H1 (cell line): ENCODE measurements at regions not wholly inside any gene's neighbourhood (a gene's known extent, or its start where the extent isn't known, plus 50 kb on each side); places are given as distances from the start of the nearest gene placed in this dataset.

Source experiments
- CTCF ChIA-PET: fragments of 300-600 bp; sonication (Branson Sonifier 250); formaldehyde crosslinking; loops from one replicate; lab custom pipeline; 2021; ENCODE audit not compliant: partially characterized antibody; lab: Charles Lee
- POLR2A ChIA-PET: fragments of 300-600 bp; sonication (Branson Sonifier 250); formaldehyde crosslinking; loops from one replicate; lab custom pipeline; 2021; ENCODE audit warnings: inconsistent platforms; ENCODE audit not compliant: partially characterized antibody; lab: Charles Lee
- DNase-seq, 2 experiments: peaks; one replicate each; pipeline versions ENCODE4 v3.0.0 to v3.0.0-alpha.2; 2010 to 2022; ENCODE audit warnings: low spot score in 2 of 2, low read depth in 1 of 2, mixed read lengths in 1 of 2
- FAIRE-seq: peaks from 2 replicates; lab custom pipeline; 2011; peaks lifted over from hg19 to GRCh38; lab: Jason Lieb, UNC
- H2AFZ ChIP-seq: 2 replicates; pipeline ENCODE4 v1.8.1; 2012; ENCODE audit warnings: low read length, inconsistent platforms
- H2AK5ac ChIP-seq: 2 replicates; pipeline ENCODE4 v1.6.1; 2013; ENCODE audit warnings: low read depth, low read length
- H2BK120ac ChIP-seq: replicated peaks from 2 replicates; pipeline ENCODE3; 2013; ENCODE audit warnings: low read depth, low read length, inconsistent platforms
- H2BK12ac ChIP-seq: 2 replicates; pipeline ENCODE4 v1.6.1; 2013; ENCODE audit warnings: low read depth, low read length
- H2BK15ac ChIP-seq: 2 replicates; pipeline ENCODE4 v1.6.1; 2013; ENCODE audit warnings: low read length
- H2BK20ac ChIP-seq: 2 replicates; pipeline ENCODE4 v1.6.1; 2013; ENCODE audit warnings: low read length
- H2BK5ac ChIP-seq: 2 replicates; pipeline ENCODE4 v1.6.1; 2013; ENCODE audit warnings: low read depth, low read length
- H3K14ac ChIP-seq: 2 replicates; pipeline ENCODE4 v1.6.1; 2013; ENCODE audit warnings: inconsistent platforms; ENCODE audit not compliant: insufficient read length
- H3K18ac ChIP-seq: 2 replicates; pipeline ENCODE4 v1.6.1; 2013; ENCODE audit warnings: low read length; ENCODE audit errors: extremely low read depth
- H3K23ac ChIP-seq: 2 replicates; pipeline ENCODE4 v1.6.1; 2013; ENCODE audit warnings: inconsistent platforms; ENCODE audit not compliant: insufficient read length
- H3K23me2 ChIP-seq: 2 replicates; pipeline ENCODE4 v1.6.1; 2013; ENCODE audit warnings: low read depth, low read length
- H3K27ac ChIP-seq: 2 replicates; pipeline ENCODE4 v1.6.1; 2011; ENCODE audit warnings: low read depth, low read length, inconsistent platforms
- H3K27me3 ChIP-seq, 4 experiments: replicated peaks in 1 of 4; 1 replicate in 1 of 4; 2 replicates in 3 of 4; pipeline versions ENCODE4 v1.6.1 to v1.8.1; 2011 to 2013; ENCODE audit warnings: low read length in 3 of 4, mild to moderate bottlenecking in 3 of 4, inconsistent platforms in 2 of 4, mixed read lengths in 2 of 4, moderate library complexity in 1 of 4; ENCODE audit not compliant: control insufficient read depth in 3 of 4, insufficient read depth in 3 of 4; ENCODE audit errors: extremely low read depth in 1 of 4
- H3K36me3 ChIP-seq, 4 experiments: 2 replicates each; pipeline versions ENCODE4 v1.6.1 to v1.8.1; 2011 to 2013; ENCODE audit warnings: mild to moderate bottlenecking in 4 of 4, low read length in 3 of 4, moderate library complexity in 2 of 4, control low read depth in 1 of 4, inconsistent platforms in 1 of 4; ENCODE audit not compliant: insufficient read depth in 4 of 4, control insufficient read depth in 2 of 4
- H3K4ac ChIP-seq: replicated peaks from 2 replicates; pipeline ENCODE3; 2013; ENCODE audit warnings: low read length, low read depth, mixed read lengths, inconsistent platforms; ENCODE audit not compliant: insufficient read length
- H3K4me1 ChIP-seq, 4 experiments: replicated peaks in 1 of 4; 1 replicate in 1 of 4; 2 replicates in 3 of 4; pipeline versions ENCODE4 v1.6.1 to v1.8.1; 2011 to 2013; ENCODE audit warnings: low read length in 3 of 4, inconsistent platforms in 2 of 4, mixed read lengths in 1 of 4; ENCODE audit not compliant: insufficient read depth in 4 of 4, control insufficient read depth in 3 of 4
- H3K4me2 ChIP-seq, 2 experiments: 2 replicates each; pipeline versions ENCODE4 v1.6.1 to v1.8.1; 2011 to 2013; ENCODE audit warnings: low read depth in 2 of 2, low read length in 2 of 2, control low read depth in 1 of 2, inconsistent platforms in 1 of 2, mild to moderate bottlenecking in 1 of 2; ENCODE audit not compliant: insufficient read depth in 1 of 2
- H3K4me3 ChIP-seq, 4 experiments: fragments of 200-600, 300-600 bp in 1 of 4; sonication (generic), shearing (Covaris generic), sonication (Bioruptor Twin) in 1 of 4; 2 replicates each; pipeline versions ENCODE4 v1.5.1 to v1.8.1; 2011 to 2016; ENCODE audit warnings: low read length in 4 of 4, low read depth in 3 of 4, control low read depth in 2 of 4, inconsistent platforms in 2 of 4, mild to moderate bottlenecking in 2 of 4, mixed read lengths in 1 of 4, moderate library complexity in 1 of 4; ENCODE audit not compliant: insufficient read depth in 2 of 4; ENCODE audit errors: extremely low read depth in 1 of 4
- H3K56ac ChIP-seq: replicated peaks from 2 replicates; pipeline ENCODE3; 2013; ENCODE audit warnings: low read depth, mild to moderate bottlenecking, mixed read lengths, low read length, inconsistent platforms; ENCODE audit not compliant: insufficient read length
- H3K79me1 ChIP-seq: 2 replicates; pipeline ENCODE4 v1.6.1; 2013; ENCODE audit warnings: low read depth, low read length, control low read depth
- H3K79me2 ChIP-seq, 2 experiments: 2 replicates each; pipeline versions ENCODE4 v1.6.1 to v1.8.1; 2012 to 2013; ENCODE audit warnings: low read length in 2 of 2, mild to moderate bottlenecking in 2 of 2, inconsistent platforms in 1 of 2; ENCODE audit not compliant: insufficient read depth in 2 of 2, control insufficient read depth in 1 of 2
- H3K9ac ChIP-seq, 4 experiments: replicated peaks in 1 of 4; 1 replicate in 1 of 4; 2 replicates in 3 of 4; pipeline versions ENCODE4 v1.6.1 to v1.8.1; 2011 to 2013; ENCODE audit warnings: low read depth in 3 of 4, low read length in 3 of 4, control low read depth in 2 of 4, mild to moderate bottlenecking in 2 of 4, moderate library complexity in 2 of 4, inconsistent platforms in 1 of 4; ENCODE audit errors: extremely low read depth in 1 of 4
- H3K9me3 ChIP-seq, 2 experiments: 2 replicates each; pipeline versions ENCODE4 v1.6.1 to v1.8.1; 2012 to 2013; ENCODE audit warnings: mild to moderate bottlenecking in 2 of 2, moderate library complexity in 2 of 2, control low read depth in 1 of 2, inconsistent platforms in 1 of 2, low read depth in 1 of 2, low read length in 1 of 2, mixed read lengths in 1 of 2; ENCODE audit not compliant: insufficient read depth in 2 of 2
- H4K20me1 ChIP-seq, 2 experiments: replicated peaks in 1 of 2; 2 replicates each; pipeline versions ENCODE3 to v1.8.1; 2011 to 2013; ENCODE audit warnings: inconsistent platforms in 2 of 2, low read length in 2 of 2, mild to moderate bottlenecking in 1 of 2; ENCODE audit not compliant: insufficient read depth in 2 of 2, control insufficient read depth in 1 of 2
- H4K5ac ChIP-seq: 2 replicates; pipeline ENCODE4 v1.6.1; 2013; ENCODE audit warnings: low read length, low read depth, mixed read lengths, inconsistent platforms; ENCODE audit not compliant: insufficient read length
- H4K8ac ChIP-seq: 2 replicates; pipeline ENCODE4 v1.8.0; 2013; ENCODE audit warnings: mild to moderate bottlenecking, moderate library complexity, low read length, inconsistent platforms; ENCODE audit not compliant: insufficient read depth; ENCODE audit errors: extremely low read depth
- H4K91ac ChIP-seq: replicated peaks from 2 replicates; pipeline ENCODE3; 2013; ENCODE audit warnings: low read length, mixed read lengths, inconsistent platforms; ENCODE audit not compliant: insufficient read length
- BCL11A ChIP-seq, 2 experiments: IDR thresholded peaks; one replicate each; pipeline ENCODE4 v1.6.1; 2011; ENCODE audit warnings: low read depth in 2 of 2, low read length in 2 of 2, mild to moderate bottlenecking in 2 of 2
- EZH2 ChIP-seq: fragments of 200-600 bp; sonication (generic); IDR thresholded peaks from 2 replicates; pipeline ENCODE4 v1.7.1; 2012; ENCODE audit warnings: low read depth, mild to moderate bottlenecking, moderate library complexity, low read length, inconsistent platforms; ENCODE audit not compliant: severe bottlenecking
- GABPA ChIP-seq: IDR thresholded peaks from 2 replicates; pipeline ENCODE4 v1.6.1; 2011; ENCODE audit warnings: mild to moderate bottlenecking, low read length, moderate library complexity, borderline replicate concordance; ENCODE audit not compliant: insufficient read depth
- HDAC2 ChIP-seq, 2 experiments: fragments of 300-600 bp in 1 of 2; sonication (generic) in 1 of 2; IDR thresholded peaks; 2 replicates each; pipeline ENCODE4 v1.6.1; 2011 to 2012; ENCODE audit warnings: low read depth in 2 of 2, low read length in 2 of 2, mild to moderate bottlenecking in 2 of 2, moderate library complexity in 2 of 2, borderline replicate concordance in 1 of 2, inconsistent platforms in 1 of 2
- MAX ChIP-seq: IDR thresholded peaks from 2 replicates; pipeline ENCODE4 v1.6.1; 2012; ENCODE audit warnings: inconsistent platforms
- POU5F1 ChIP-seq: IDR thresholded peaks from 2 replicates; pipeline ENCODE4 v1.6.1; 2011; ENCODE audit warnings: low read depth, mild to moderate bottlenecking, low read length, moderate library complexity
- RNF2 ChIP-seq: fragments of 200-900, 300-1000 bp; sonication (generic); IDR thresholded peaks from 2 replicates; pipeline ENCODE4 v1.7.1; 2016; ENCODE audit warnings: borderline replicate concordance, low read depth, mild to moderate bottlenecking, antibody characterized with exemption, low read length; ENCODE audit not compliant: poor library complexity, severe bottlenecking; ENCODE audit errors: missing control alignments
- RXRA ChIP-seq: IDR thresholded peaks from 2 replicates; pipeline ENCODE4 v1.6.1; 2011; ENCODE audit warnings: low read depth, mild to moderate bottlenecking, low read length, moderate library complexity; ENCODE audit not compliant: insufficient read depth
- SAP30 ChIP-seq: fragments of 300-600 bp; sonication (generic); IDR thresholded peaks from 2 replicates; pipeline ENCODE4 v1.7.1; 2012; ENCODE audit warnings: low read length, moderate library complexity, mild to moderate bottlenecking, inconsistent platforms; ENCODE audit not compliant: insufficient read depth, insufficient replicate concordance
- SIRT6 ChIP-seq: IDR thresholded peaks from one replicate; pipeline ENCODE4 v1.7.1; 2012; ENCODE audit warnings: low read length, inconsistent platforms
- WGBS, 2 experiments: shearing (Covaris generic) in 1 of 2; methylation state at CpG; one replicate each; pipeline versions ENCODE4 v1.1.6 to v1.1.7; 2013 to 2015; ENCODE audit warnings: low lambda C conversion rate in 2 of 2, mixed read lengths in 2 of 2, inconsistent platforms in 1 of 2, low coverage in 1 of 2, missing lambda C conversion rate in 1 of 2; ENCODE audit not compliant: insufficient replicate concordance in 2 of 2, insufficient coverage in 1 of 2, insufficient read length in 1 of 2; ENCODE audit errors: extremely low coverage in 1 of 2, missing lambda C conversion rate in 1 of 2; 5-methylcytosine and 5-hydroxymethylcytosine counted together

GRCh38 chr4:137934046-137934445 lies 308.1 kb downstream of the SLC7A11 start:
- Histone ChIP-seq H4K5ac (no peak overlapping the region), H3K27me3 (no peaks in the 10 kb centered on the region), H2BK12ac (no peak overlapping the region), H3K79me1 (no peaks in the 10 kb centered on the region), H2BK120ac (no peak overlapping the region), H4K20me1 (no peaks in the 10 kb centered on the region), H4K8ac (no peak overlapping the region), H3K4me1 (no peaks in the 10 kb centered on the region), H3K14ac (no peak overlapping the region), H3K9me3 (no peaks in the 10 kb centered on the region), H3K23ac (no peak overlapping the region), H3K27ac (no peak overlapping the region), H3K79me2 (no peaks in the 10 kb centered on the region), H3K36me3 (no peaks in the 10 kb centered on the region), H3K9ac (no peak overlapping the region), H4K91ac (no peak overlapping the region), H2AK5ac (no peak overlapping the region), H3K18ac (no peak overlapping the region), H2AFZ (no peak overlapping the region), H2BK20ac (no peak overlapping the region), H2BK5ac (no peak overlapping the region), H3K4me2 (no peak overlapping the region), H2BK15ac (no peak overlapping the region), H3K56ac (no peak overlapping the region), H3K4ac (no peak overlapping the region), H3K4me3 (no peak overlapping the region), H3K23me2 (no peaks in the 10 kb centered on the region)
- TF ChIP-seq BCL11A (IDR thresholded peaks at IDR 0.05; ENCODE audit: low read depth in 2 of 2, low read length in 2 of 2) (no peak), SAP30 (no peak), RXRA (no peak), RNF2 (no peak), POU5F1 (no peak), HDAC2 (IDR thresholded peaks at IDR 0.05; ENCODE audit: borderline replicate concordance in 1 of 2, low read depth in 2 of 2, low read length in 2 of 2) (no peak), EZH2 (no peak), GABPA (no peak), SIRT6 (no peak), MAX (no peak)
- ChIA-PET CTCF (interaction anchor here (0.7 kb wide), 1 partner anchor 39 kb away, joined by 3 read pairs; no protein-coding TSS in a partner anchor), POLR2A (no interaction called here)
- 92% methylated on average over 2 of the region's 2 CpGs; no CpG with 5 or more reads in 1 of the 2 experiments for WGBS, 2 experiments
- FAIRE-seq (no peak), DNase-seq (no peak)
